Sigmoid colon (tissue), 4 donors: ENCODE measurements at regions not wholly inside any gene's neighbourhood (a gene's known extent, or its start where the extent isn't known, plus 50 kb on each side); places are given as distances from the start of the nearest gene placed in this dataset.

Experiments
- CTCF ChIP-seq, 4 experiments: fragments of 450-650 bp in 3 of 4; fragments of 200-600 bp in 1 of 4; IDR thresholded peaks; one replicate each; pipeline ENCODE4 v1.5.1; 2016 to 2019; ENCODE audit warnings: antibody characterized with exemption in 4 of 4, mild to moderate bottlenecking in 3 of 4, moderate library complexity in 2 of 4
- EP300 ChIP-seq, 4 donors: sonication (generic); formaldehyde crosslinking; IDR thresholded peaks; one replicate each; pipeline ENCODE4 v1.6.1; 2017; ENCODE audit warnings: antibody characterized with exemption in 4 of 4
- POLR2A ChIP-seq, 2 donors: fragments of 450-650 bp; IDR thresholded peaks; one replicate each; pipeline ENCODE4 v1.6.1; 2016; ENCODE audit warnings: antibody characterized with exemption in 2 of 2, mild to moderate bottlenecking in 2 of 2, moderate library complexity in 2 of 2
- POLR2AphosphoS5 ChIP-seq, 4 donors: sonication (generic); formaldehyde crosslinking; IDR thresholded peaks; one replicate each; pipeline ENCODE4 v1.6.1; 2017; ENCODE audit warnings: antibody characterized with exemption in 4 of 4

- no peak for TF ChIP-seq POLR2A (IDR thresholded peaks at IDR 0.05)
- TF ChIP-seq CTCF (IDR thresholded peaks at IDR 0.05), result no peak
- no peak for TF ChIP-seq POLR2AphosphoS5 (IDR thresholded peaks at IDR 0.05)
- TF ChIP-seq EP300 (IDR thresholded peaks at IDR 0.05), result no peak
These were observed 78.1 kb upstream of the PRICKLE2 start for GRCh38 chr3:64303401-64303800.
